ENCODE measurements at regions not wholly inside any gene's neighbourhood (a gene's known extent, or its start where the extent isn't known, plus 50 kb on each side); places are given as distances from the start of the nearest gene placed in this dataset.

DNA sequence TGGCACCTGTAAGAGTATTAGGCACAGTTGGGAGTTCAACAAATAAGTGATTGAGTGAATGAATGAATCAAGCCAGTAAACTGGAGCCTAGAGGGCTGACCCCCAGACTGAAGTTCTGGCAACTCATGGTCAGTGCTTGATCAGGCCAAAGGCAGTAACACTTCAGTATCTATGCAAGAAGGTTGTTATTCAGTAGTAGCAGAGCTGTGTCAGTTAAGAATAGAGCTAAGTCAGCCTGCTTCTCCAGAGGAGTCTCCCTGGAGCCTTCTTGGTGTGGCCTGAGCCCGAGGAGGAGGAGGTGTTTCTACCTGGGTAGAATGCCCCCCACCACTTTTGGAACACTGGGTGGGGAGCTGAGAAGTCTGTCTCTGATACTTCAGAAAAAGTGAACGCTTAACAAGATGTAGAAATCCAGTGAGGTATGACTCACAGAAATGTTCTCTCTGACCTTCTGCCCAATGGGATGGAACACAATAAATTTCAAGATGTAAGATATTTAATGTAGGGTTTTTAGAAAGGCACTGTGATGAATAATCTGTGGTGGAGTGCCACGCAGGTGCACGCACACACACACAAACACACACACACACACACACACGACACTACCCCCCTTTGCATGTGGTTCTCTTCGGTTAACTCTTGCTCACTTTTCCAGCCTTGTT, 219.9 kb downstream of the HIPK3 start:
- no peak for DNase-seq (ENCODE audit: extremely low read depth in 1 of 2, low read depth in 1 of 2)

GRCh38 chr11:33475993-33476392, 218.8 kb downstream of the HIPK3 start:
- no peak for DNase-seq (ENCODE audit: extremely low read depth in 1 of 2, low read depth in 1 of 2)

GRCh38 chr11:33474866-33475265, 217.7 kb downstream of the HIPK3 start:
- no peak for DNase-seq (ENCODE audit: extremely low read depth in 1 of 2, low read depth in 1 of 2)

GRCh38 chr11:33471541-33471940, 214.4 kb downstream of the HIPK3 start:
- DNase-seq (ENCODE audit: extremely low read depth in 1 of 2, low read depth in 1 of 2) = no peak

DNA sequence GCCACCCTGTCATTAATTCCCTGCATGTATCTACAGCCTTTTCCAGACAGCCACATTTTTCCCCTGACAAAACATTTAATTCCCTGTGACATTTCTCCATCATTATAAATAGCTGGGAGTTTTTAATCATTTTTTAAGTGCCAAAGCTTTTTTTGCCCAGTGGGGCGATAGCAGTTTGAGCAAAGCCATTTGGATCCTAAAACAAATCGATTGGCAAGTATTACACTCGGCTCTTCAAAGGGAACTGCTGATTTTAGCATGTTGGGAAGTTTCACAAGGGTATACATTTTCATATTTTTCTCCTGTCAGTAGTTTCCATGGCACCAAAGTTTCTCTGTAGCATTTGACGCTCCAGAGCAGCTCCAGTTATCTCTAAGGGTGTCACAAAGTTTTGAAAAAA, 210.8 kb downstream of the HIPK3 start:
- no peak for DNase-seq (ENCODE audit: extremely low read depth in 1 of 2, low read depth in 1 of 2)

GRCh38 chr11:33463059-33463458, 205.9 kb downstream of the HIPK3 start:
- DNase-seq (ENCODE audit: extremely low read depth in 1 of 2, low read depth in 1 of 2) = no peak

GRCh38 chr11:33461369-33462125, 204.4 kb downstream of the HIPK3 start:
- DNase-seq (ENCODE audit: extremely low read depth in 1 of 2, low read depth in 1 of 2) = no peak

DNA sequence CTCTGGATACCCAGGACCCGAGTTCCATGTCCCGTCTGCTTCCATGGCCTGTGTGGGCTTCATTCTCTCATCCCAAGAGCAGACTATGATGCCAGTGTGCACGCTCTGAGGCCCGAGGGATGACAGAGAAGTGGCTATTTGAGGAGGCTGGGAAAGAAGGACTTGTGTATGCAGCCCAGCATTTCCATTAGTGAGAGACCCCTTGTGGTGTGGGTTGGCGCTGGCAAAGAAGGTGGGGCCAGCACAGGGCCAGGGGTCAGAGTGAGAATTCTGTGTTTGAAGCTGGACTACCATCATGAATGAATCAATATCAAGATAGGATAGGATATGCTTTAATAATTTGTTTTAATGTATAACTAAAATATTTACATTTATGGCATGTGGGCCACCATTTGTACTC, 200.8 kb downstream of the HIPK3 start:
- no peak for DNase-seq (ENCODE audit: extremely low read depth in 1 of 2, low read depth in 1 of 2)

DNA sequence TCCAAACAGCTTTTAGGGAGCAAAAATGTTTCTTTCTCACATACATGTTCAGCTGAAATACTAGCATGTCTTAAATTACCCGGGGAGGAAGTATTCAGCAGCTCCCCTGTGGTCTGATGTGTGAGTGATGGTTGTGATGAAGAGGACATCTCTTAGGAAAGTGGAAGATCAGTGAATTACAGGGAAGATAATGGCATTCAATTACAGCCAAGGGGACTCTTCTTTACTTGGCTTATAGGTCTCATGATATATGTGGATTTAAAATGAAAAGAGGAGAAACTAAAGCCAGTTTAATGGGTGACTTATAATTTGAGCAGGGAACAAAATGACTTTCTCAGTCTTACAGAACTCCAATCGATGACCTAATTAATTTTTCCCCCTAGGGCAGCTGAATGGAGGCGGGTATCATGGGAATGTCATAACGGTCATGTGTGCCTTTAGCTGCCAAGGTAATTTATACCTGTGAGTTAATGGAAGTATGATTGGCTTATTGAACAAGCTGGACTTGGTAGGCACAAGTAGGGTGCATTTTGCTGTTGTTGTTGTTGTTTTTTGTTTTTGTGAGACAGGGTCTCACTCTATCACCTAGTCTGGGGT, 198.8 kb downstream of the HIPK3 start:
- DNase-seq (ENCODE audit: extremely low read depth in 1 of 2, low read depth in 1 of 2) = no peak

GRCh38 chr11:33454264-33454663, 197.1 kb downstream of the HIPK3 start:
- no peak for DNase-seq (ENCODE audit: extremely low read depth in 1 of 2, low read depth in 1 of 2)

DNA sequence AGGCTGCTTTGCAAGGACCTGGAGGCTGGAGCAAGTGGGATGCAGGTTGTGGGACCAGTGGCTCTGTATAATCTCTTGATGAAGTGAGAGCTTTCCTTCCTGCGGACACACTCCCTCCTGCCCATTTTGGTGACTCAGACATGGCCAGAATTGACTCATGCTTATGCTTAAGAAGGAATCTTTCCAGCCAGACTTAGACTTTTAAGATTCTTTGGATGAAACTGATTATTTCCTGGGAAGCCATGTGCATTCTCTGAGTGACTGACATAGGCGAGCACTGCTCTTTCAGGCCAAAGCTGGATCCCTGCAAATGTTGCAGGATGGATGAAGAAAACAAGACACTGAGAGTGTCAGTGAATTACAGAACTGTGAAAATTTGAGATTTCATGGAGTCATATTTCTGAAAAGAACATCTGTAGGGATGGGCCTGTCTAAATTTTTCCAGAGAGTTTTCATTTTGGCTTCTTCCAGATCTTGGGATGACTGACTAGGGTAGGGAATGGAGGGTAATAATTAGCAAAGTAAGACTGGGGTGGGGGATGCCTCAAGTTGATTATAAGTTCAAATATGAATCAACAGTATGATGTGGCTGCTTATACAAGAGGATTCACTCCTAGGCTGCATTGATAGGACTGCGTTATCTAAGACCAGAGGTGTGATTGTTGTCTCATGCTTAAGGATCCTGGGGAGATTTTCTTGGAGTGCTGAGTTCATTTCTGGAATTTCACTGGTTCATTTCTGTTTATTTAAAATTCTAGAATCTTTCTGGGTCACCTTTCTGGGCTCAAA, 195.8 kb downstream of the HIPK3 start:
- no peak for DNase-seq (ENCODE audit: extremely low read depth in 1 of 2, low read depth in 1 of 2)

GRCh38 chr11:33451364-33451763, 194.2 kb downstream of the HIPK3 start:
- no peak for DNase-seq (ENCODE audit: extremely low read depth in 1 of 2, low read depth in 1 of 2)

DNA sequence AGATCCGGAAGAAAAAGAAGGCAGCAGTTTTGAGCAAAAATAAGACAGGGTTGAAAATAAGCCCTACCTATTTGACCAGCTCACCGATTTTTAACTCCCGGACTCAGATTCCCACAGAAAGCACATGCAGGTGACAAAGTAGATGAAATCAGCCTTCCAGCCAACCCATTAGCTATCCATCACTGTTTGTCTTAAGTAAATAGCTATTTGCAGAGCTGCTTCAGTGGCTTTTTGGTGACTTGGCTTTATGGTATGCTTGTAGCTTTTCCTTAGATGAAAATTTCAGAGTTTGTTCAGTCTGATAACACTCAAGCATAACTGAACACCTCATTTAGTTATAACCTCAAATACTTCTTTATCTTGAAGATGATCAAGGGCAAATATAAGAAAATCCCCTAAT, 192.6 kb downstream of the HIPK3 start:
- no peak for DNase-seq (ENCODE audit: extremely low read depth in 1 of 2, low read depth in 1 of 2)

DNA sequence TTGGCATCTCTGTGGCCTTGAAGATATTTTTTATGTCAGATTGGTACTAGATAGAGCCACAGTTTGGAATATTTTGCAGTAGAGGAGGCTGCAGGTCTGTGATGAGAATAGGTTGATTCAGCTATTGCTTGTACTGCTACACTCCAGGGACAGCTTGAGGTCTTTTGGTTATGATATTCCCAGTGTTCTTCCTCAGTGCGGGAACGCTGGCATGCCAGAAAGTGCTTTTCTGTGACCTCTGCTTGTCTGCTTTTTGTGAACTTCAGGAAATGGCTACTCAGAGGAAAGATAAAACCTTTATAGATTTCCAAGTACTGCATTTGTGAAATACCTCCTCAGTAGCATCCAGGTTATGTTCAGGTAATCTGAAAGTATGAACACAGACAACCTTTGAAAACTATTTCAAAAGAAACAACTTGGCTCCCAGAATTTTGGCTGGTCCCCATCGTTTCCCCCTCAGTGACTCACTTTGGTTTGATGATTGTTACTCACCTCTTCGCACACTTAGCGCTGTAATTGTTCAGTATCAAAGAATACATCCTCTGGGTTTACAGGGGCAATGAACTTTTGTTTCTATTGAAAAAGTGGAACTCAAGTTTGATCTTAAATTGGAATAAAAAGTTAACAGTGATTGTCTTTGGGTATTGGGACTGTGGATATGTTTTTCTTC, 191.4 kb downstream of the HIPK3 start:
- no peak for DNase-seq (ENCODE audit: extremely low read depth in 1 of 2, low read depth in 1 of 2)

GRCh38 chr11:33445761-33446161, 188.6 kb downstream of the HIPK3 start:
- no peak for DNase-seq (ENCODE audit: extremely low read depth in 1 of 2, low read depth in 1 of 2)

- no peak for DNase-seq (ENCODE audit: extremely low read depth in 1 of 2, low read depth in 1 of 2)
These were observed 187.8 kb downstream of the HIPK3 start for GRCh38 chr11:33444835-33445594.

DNA sequence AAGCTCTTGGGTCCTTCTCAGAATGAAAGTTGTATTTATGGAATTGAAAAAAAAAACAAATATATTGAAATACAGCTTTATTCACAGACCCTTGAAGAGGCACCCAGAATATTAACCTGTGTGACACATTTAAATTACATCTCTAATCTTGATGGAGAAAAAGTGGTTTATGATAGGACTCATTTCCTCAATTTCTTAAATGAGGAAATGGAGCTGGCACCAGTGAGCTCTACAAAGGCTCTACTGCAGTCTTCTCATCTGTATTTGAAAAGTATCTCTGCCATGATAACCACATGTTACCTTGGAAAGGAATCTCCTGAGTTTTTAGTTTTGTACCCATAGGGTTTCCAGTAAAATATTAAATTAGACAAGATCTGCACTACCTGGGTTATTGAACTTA, 186.5 kb downstream of the HIPK3 start:
- DNase-seq (ENCODE audit: extremely low read depth in 1 of 2, low read depth in 1 of 2) = no peak

DNA sequence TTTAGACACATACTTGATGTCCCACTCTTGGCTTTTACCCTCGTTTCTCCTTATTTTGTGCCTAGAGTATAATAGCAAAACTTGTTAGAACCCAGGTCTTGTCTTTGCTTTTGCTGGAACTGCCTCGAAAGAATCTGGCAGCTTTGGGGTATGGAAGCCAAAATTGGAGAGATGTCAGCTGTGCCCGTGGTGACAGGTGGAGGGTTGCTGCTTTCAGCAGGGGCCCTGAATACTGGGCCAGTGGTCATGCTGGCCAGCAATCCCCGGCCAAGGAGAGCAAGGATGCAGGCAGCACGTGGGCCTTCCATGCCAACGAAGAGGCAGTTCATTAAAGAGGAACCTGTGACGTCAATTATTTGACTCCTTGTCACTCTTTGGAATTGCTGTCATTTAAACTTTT, 181.1 kb downstream of the HIPK3 start:
- DNase-seq (ENCODE audit: extremely low read depth in 1 of 2, low read depth in 1 of 2) = no peak

DNA sequence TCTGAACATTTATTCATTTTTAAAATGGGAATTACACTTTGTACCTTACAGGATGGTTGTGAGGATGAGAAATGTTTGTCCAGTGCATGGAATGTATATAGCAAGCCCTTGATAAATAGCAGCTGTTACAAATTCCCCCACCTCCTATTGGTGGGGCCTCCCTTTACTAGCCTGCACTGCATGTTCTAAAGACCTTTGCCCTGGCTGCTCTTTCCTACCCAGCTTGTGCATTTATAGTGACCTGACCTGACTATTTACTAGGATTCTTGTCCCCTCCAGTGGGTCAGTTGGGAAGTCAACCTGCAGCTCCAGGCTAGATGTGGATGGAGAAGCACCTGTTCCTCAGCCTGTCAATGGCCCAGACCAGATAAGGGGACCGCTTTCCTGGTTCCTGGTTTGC, 180.3 kb downstream of the HIPK3 start:
- DNase-seq (ENCODE audit: extremely low read depth in 1 of 2, low read depth in 1 of 2) = no peak

GRCh38 chr11:33435216-33435615, 178.0 kb downstream of the HIPK3 start:
- no peak for DNase-seq (ENCODE audit: extremely low read depth in 1 of 2, low read depth in 1 of 2)
